NCI-H748 (cell line): ENCODE measurements at regions not wholly inside any gene's neighbourhood (a gene's known extent, or its start where the extent isn't known, plus 50 kb on each side); places are given as distances from the start of the nearest gene placed in this dataset.

Experiments
- DNase-seq: peaks from one replicate; lab custom pipeline; 2025; ENCODE audit not compliant: unreplicated experiment; lab: John Stamatoyannopoulos, UW

GRCh38 chr12:74801625-74802024 is 264.0 kb downstream of the ATXN7L3B start:
- DNase-seq, result no peak

- DNase-seq, result no peak
Observed at GRCh38 chr12:74816398-74817175, 279.0 kb downstream of the ATXN7L3B start.

GRCh38 chr12:74817499-74817898 is 279.9 kb downstream of the ATXN7L3B start:
- DNase-seq, result no peak

DNA sequence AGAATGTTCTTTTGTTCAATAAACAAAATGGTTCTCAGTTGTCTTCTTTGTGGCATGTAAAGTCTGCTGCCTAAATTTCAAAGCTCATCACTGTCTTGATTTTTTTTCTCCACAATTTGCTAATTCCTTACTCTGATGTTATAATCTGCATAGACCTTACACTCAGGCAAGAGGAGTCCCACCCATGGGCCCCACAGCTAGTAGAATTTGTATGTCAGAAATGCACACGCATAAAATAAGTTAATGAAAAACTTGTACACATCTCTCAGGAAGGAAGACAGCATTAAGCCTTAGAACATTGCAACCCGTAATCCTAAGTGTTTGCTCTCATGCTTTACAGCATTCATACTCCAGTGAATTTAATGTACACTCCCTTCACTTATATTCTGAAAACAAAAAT is 280.8 kb downstream of the ATXN7L3B start:
- DNase-seq, result no peak

DNA sequence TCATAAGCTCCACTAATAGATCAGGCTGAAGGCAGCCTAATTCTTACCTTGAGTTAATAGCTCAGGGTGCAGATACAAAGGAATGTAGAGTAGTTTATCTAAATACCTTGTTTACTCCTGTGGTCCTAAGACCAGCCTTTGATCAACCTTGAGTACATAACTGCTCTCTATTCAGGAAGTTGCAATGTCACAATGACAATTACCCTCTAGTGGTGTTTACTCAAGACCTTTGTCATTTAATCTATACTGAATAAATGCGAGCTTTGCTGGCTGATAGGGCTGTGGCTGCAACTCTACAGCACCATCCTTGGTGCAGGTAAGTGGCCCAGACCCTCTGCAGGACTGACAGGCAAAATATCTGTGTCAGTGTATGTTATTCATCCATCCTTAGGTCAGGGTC is 282.7 kb downstream of the ATXN7L3B start:
- DNase-seq, result peak; percentile 6

DNA sequence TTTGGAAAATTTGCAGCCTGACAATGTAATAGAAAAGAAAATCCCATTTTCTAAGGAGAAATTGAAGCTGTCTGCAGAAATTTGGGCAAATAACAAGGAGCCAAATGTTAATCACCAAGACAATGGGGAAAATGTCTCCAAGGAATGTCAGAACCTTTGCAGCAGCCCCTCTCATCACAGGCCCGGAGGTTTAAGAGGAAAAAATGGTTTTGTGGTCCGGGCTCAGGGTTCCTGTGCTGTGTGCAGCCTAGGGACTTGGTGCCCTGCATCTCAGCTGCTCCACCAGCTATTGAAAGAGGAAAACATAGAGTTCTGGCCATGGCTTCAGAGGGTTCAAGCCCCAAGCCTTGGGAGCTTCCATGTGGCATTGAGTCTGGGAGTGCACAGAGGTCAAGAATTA is 298.9 kb downstream of the ATXN7L3B start:
- DNase-seq, result no peak

- no peak for DNase-seq
Observed at GRCh38 chr12:74846116-74846515, 308.5 kb downstream of the ATXN7L3B start.

- DNase-seq, result no peak
Observed at GRCh38 chr12:74847169-74847568, 309.5 kb downstream of the ATXN7L3B start.

DNA sequence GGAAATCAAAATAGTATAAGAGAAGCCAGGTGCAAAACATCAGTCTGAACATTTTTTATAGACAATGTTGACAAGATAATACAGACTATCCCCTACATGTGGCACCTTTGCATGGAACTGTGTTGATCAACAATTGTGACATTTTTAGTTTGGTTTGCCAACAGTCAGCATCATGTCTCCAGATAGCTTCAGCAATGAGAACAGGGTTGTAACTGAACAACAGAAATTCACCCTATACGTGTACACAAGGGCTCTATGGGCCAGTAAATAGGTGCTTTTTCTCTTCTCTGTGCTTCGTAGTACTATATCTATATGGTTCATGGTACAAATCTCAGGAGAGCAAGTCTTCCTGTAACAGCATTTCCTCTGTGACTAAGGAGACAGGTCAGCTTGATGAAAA is 310.4 kb downstream of the ATXN7L3B start:
- no peak for DNase-seq

- DNase-seq, result no peak
Observed at GRCh38 chr12:74849801-74850200, 312.2 kb downstream of the ATXN7L3B start.

DNA sequence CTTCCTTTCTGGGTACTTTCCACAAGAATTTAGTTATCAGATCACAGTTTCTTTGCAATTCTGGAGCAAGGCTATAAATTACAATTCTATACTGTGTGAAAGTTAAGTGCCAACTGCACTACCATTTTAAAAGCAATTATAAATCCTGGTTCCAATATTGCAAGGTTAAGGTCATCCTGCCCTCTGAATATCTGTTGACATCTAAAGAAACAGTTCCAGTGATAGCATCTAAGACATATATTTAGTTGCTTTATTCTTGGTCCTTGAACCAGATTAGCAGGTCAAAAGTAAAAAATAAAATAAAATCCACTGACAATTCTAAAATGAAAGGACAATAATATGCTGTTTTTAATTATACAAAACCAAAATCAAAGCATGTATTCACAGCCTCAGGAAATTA is 334.2 kb downstream of the ATXN7L3B start:
- DNase-seq, result no peak

- DNase-seq, result no peak
Observed at GRCh38 chr12:74885775-74886174, 323.9 kb downstream of the KCNC2 start.

DNA sequence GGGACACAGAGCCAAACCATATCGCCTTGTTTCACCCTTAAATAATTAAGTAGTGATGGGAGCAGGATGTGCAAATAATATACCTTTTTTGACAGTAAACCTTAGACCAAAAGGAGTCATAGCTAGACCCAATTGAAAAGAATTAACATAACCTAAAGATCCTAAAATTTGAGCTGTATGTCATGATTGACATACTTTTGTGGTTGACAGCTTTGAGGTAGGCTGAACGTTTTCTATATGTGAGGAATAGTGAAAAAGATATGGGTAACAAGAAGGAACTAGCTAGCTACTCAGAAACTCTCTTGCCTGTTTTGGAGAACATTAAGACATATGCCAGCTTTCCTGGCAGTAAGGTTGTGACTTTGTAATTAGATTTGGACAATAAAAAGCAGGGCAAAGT is 320.6 kb downstream of the KCNC2 start:
- no peak for DNase-seq

DNA sequence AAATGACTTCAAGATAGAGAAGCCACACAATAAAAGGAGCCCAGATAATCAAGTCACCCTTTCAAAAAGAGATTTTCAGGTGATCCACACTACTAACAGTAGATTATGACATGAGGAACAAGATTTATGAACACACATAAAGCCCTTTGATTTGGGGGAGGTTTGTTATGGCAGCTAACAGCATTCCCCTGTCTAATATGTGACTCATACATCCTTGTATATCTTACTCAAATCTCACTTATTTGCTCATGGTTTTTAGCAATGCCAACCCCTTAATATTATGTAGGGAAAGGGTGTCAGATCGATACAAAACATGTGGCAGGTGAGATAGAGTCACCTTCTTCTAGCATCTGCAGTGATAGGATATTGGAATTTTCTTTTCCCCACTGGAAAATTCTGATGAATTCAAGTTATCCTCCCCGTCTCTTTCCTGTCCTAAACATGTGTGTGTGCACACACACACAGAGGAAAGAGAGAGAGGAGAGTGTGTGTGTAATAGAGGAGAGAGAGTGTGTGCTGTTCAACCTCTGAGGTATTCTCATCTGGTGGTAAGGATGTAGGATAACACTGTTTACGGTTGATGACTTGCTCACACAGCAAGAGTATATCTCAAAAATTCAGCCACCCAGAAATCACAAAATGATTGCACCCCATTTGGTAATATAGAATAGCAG is 319.9 kb downstream of the KCNC2 start:
- no peak for DNase-seq

GRCh38 chr12:74890237-74890599 is 319.4 kb downstream of the KCNC2 start:
- no peak for DNase-seq

DNA sequence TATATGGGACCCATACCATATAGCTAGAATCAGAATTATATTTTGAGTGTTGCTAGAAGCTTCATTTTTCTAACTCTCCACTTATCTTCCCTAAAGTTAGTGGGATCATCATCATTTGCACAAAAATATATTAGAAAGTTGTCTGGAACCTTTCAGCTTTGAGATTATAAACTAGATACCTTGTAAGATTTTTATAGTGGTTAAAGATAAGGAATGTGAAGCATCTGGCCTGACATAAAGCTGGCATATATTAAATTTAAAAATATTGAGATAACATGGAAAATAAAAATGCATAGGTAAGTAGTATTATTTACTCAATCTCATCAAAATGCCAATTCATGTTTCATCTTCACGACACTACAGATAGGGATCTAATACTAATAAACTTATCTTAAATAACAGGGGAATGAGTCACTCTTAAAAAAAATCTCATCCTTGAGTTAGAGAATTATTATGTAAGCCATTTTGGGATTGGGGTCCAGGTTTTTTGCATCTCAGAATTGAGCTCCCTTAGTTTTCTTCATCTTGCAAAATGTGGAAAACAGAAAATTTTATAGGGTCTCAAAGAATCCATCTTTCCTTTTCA is 318.5 kb downstream of the KCNC2 start:
- DNase-seq, result no peak

DNA sequence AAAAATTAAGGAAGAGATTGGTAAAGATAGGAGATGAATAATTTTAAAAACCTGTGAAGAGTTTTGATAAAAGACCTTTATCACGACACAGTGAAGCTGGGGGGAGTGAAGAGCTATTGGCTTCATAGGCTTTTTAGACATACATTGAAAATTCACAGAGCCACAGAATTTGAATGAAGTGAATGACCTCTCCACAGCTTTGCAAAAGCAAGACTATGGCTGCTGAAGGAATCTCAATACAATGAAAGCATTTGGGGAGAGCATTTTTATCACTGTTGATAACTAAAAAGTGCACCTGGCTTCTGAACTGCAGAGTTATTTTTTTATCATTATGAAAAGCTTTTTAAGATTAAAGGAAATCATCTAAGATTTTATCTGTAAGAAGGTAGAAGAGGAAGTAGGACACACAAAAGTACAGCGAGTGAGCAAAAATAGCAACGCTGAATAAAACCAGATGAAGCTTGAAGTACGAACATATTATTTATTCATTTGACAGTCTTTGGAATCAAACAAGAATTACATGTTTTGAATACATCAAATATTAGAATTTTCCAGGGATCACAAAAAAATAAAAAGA is 317.5 kb downstream of the KCNC2 start:
- DNase-seq, result no peak

GRCh38 chr12:74896186-74896585 is 313.5 kb downstream of the KCNC2 start:
- no peak for DNase-seq

DNA sequence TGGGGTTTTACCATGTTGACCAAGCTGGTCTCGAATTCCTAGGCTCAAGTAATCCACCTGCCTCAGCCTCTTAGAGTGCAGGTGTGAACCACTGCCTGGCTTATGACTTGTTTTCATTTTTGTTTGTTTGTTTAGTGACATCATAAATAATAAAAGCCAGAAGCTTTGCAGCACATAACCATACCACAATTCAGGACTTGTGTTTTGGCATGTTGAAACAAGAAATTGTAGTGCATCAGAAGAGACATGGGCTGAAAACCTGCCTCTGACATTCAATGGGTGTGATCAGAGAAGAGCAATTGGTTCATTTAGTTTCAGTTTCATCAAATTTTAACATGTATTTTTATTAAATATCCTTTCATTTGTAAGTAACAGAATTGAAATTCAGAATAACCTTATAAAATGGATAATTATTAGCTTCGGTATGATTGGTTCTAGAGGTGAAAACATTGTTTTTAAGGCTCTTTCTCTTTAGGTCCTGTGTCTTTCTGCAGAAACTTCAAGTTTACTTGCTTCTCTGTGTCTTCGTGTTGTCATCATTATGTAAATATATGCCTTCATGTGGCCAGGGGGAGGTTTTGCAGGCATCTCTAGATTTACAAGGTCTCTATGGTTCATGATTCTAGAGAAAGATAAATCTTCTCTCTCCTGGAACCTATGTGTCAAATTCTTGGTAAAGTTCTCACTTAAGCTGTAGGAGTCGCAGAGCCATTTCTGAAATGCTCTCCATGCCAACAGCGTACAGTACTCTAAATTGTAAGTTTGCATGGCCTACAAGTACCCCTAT is 312.0 kb downstream of the KCNC2 start:
- no peak for DNase-seq

DNA sequence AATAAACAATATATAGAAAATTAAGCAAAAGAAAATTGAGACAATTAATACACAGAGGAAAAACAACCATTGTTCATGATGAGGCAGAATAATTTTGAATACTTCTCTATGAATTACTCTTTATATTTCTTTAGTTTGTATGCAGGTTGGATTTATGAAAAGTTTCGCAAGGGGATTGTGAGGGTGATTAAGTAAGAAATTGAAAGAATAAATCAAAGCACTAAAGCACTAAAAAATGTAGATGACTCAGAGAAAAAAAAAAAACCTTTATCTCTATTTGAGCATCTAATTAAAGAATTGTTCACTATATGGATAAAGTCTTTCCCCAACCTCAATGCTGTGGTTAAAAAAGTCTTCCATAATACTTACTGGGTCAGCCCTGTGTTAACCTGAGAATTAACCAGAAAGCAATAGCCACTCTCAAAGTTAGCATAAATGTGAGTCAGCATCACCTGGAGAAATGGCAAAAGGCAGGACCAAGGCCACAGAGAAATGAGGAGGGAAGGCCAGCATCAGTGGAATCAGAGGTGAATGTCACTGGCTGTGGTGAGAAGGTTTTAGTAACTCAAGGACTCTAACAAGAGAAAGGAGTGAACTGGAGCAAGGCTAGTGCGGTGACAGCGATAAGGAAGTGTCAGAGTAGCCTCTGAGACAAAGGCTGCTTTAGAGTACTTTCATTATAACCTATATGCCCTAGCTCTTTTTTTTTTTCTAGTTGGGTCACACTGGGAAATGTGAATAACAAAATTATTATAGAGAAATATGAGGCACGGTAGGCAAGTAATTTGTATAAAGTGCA is 310.4 kb downstream of the KCNC2 start:
- no peak for DNase-seq
